A549 (cell line): ENCODE measurements at regions not wholly inside any gene's neighbourhood (a gene's known extent, or its start where the extent isn't known, plus 50 kb on each side); places are given as distances from the start of the nearest gene placed in this dataset.

Source experiments
- CTCF ChIP-seq: fragments of >200 bp; sonication (Bioruptor Twin); formaldehyde crosslinking; IDR thresholded peaks from 3 replicates; pipeline ENCODE4 v1.5.1; 2016
- EP300 ChIP-seq, 2 experiments: fragments of >200 bp; sonication (Bioruptor Twin); formaldehyde crosslinking; IDR thresholded peaks; 2 replicates in 1 of 2; 3 replicates in 1 of 2; pipeline ENCODE4 v1.6.1; 2016 to 2017
- POLR2A ChIP-seq: IDR thresholded peaks from 2 replicates; pipeline ENCODE4 v1.6.1; 2012; ENCODE audit warnings: mild to moderate bottlenecking, low read length

DNA sequence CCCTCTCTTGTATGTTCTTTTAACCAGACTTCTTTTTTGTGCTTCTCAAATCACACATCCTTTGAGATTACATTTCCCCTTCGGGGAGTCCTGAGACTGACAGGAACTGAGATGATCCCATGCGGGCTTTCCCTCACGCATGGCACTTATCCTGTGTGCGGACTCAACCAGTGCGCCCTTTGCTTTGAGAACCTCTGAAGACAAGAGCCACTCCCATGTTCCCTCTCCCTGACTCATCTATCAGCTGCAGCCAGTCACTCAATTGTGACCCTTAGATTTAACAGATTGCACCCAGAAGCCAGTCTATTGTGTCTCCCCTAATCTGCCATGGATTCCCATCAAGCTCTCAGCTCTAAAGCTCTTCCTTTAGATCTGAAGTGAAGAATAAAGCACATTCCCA lies 353.9 kb upstream of the MEOX2 start:
- TF ChIP-seq EP300 (IDR thresholded peaks at IDR 0.05): no peak
- no peak for TF ChIP-seq POLR2A
- no peak for TF ChIP-seq CTCF
